Stimulated activated CD4-positive, alpha-beta T cell treated with anti-CD3 and anti-CD28 coated beads, Interleukin-2, amount 100 ng/mL, for 48 hours (primary cell): ENCODE measurements at regions not wholly inside any gene's neighbourhood (a gene's known extent, or its start where the extent isn't known, plus 50 kb on each side); places are given as distances from the start of the nearest gene placed in this dataset.
"Not testable (repeated sequence)": the region's sequence is repeated elsewhere in the genome, so short reads cannot be mapped to it uniquely, and the experiment has no call there.

Source experiments
- DNase-seq, 2 donors: peaks; one replicate each; pipeline ENCODE4 v3.0.0-alpha.2; 2020

DNA sequence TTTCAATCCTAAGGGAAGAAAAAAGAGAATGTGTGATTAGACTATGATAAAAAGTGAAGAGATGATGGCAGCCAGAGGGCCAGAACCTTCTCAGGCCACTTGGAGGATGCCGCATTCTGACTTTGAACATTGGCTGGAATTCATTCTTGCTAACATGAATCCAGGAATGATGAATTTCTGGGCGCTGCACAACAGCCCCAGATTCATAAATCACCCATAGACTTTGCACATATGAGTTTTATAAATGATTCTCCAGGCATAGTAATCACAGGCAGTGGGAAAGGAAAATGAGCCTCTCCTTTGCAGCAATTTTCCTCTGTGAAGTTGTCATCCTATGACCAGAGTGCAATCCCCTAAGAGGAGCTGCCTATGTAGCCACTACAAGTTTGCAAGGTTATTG is 555.4 kb downstream of the KCTD12 start:
- no peak for DNase-seq

DNA sequence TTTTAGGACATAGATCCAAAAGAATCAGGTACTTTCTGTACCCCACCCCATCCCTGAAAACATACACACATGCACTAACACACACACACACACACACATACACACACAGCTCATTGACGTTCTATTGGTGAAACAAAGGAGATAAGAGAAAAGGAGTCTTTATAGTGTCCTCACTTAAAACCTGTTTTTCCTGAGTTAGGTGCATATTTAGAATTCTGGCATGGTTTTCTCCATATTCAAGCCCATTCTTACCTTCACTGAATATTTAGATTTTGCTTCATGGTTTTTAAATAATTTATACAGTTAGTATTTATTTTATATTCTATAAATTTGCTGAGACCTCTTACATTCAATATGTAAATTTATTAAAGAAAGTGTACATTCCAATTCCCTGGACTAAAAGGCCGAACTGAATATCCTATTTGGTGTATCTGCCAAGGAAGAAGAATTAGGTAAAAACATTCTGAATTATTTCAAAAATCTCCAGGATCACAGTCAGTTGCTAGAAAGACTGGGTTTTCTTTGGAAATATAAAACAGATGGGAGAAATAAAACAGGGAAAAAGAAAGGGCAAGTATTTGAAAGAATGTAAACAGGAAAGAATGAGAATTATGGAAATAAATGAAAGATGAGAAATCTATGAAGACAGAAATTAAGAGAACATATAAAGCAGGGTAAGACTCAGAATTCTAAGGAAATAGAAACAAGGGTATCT is 556.2 kb downstream of the KCTD12 start:
- DNase-seq: no peak

DNA sequence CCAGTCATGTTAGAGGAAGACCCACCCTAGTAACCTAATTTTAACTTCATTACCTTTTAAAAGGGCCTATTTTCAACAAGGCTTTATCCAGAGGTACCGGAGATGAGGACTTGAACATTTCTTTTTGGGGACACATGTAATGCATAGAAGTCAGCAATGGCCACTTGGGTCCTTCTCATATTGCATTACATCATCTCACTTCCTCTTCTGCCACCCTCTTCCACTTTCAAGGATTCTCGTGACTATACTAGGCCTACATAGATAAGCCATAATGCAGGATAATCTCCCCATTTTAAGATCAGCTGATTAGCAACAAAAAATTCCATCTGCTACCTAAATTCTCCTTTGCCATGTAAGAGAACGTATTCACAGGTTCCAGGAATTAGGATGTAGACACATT is 557.2 kb downstream of the KCTD12 start:
- DNase-seq: no peak

DNA sequence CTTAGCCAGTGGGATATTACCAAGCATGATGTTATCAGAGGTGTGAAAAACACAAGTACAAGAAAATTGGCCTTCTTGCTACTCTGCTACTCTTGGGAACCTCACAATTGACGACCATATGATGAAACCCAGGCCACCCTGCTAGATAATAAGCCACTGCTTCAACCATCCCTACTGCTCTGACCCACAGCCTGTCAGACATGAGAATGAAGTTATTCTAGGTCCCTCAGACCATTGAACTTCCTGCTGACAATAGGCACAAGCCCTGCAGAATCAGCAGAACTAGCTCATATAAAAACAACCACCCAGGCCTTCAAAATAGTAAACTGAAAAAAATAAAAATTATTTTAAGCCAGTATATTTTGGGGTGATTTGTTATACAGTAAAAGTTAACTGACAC is 559.9 kb downstream of the KCTD12 start:
- DNase-seq: no peak

GRCh38 chr13:76319921-76320320 is 566.3 kb downstream of the KCTD12 start:
- DNase-seq: no peak

DNA sequence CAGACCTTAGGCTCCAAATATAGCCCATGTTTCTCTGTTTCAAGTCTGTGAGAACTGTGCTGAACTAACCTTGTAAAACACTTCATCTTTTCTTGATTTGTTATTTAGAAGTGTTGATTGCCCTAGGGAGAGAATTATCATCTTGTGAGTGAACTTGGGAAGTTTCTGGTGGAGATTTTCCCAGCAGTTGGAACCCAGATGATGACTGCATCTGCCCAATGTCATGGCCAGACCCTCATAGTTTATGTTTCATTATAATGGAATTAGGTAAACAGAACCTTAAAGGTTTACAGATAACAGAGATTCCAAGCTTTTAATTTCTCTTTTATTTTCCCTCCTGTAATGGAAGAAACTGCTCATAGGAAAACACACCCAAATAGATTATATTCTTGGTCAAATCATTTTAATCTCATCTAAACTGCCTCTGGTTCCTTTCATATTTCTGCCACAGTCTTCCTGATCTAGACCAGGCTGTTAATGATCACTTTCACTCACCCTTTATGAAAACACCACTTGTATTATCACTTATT is 569.1 kb downstream of the KCTD12 start:
- no peak for DNase-seq

GRCh38 chr13:76314495-76314894 is 571.7 kb downstream of the KCTD12 start:
- DNase-seq: no peak

DNA sequence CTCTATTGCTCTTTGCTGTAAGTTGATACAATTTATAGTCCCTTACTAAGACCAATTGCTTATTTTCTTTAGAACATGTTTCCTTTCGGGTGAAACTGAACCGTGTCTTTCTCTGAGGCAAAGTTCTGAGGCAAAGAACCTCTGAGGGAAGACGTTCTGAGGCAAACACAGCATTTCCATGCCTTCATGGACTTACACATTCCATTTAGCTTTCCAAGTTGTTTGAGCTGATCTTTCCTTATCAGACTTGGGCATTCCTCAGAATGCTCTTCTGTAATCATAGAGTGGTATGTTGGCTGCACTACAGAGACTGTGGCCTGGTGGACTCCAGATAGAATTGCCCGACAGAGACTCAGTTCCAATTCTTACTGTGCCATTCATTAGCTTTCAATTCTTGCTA is 579.1 kb downstream of the KCTD12 start:
- no peak for DNase-seq

DNA sequence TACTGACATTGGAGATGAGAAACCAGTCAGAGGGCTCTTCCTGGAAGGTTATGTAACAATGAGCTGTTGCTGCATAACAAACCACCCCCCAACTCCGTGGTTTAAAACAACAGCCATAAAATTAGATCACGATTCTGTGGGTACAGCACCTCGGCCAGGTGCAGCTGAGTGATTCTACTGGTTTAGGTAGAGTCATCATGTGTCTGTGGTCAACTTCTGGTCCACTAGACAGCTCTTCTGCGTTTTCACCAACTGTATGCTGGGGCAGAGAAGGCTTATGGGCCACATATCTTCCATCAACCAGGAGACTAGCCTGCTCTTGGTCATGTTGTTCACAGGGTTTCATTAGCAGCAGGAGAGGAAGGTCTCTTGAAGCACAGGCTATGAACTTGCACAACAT is 585.5 kb downstream of the KCTD12 start:
- no peak for DNase-seq

- no peak for DNase-seq
Measured at GRCh38 chr13:76297331-76297730, 588.9 kb downstream of the KCTD12 start.

GRCh38 chr13:76296751-76297150 is 589.5 kb downstream of the KCTD12 start:
- DNase-seq: no peak

- DNase-seq: not testable (repeated sequence)
Measured at GRCh38 chr13:76295020-76295419, 591.2 kb downstream of the KCTD12 start.

- DNase-seq: no peak
Measured at GRCh38 chr13:76293751-76294150, 592.5 kb downstream of the KCTD12 start.

- no peak for DNase-seq
Measured at GRCh38 chr13:76293346-76293745, 592.9 kb downstream of the KCTD12 start.

DNA sequence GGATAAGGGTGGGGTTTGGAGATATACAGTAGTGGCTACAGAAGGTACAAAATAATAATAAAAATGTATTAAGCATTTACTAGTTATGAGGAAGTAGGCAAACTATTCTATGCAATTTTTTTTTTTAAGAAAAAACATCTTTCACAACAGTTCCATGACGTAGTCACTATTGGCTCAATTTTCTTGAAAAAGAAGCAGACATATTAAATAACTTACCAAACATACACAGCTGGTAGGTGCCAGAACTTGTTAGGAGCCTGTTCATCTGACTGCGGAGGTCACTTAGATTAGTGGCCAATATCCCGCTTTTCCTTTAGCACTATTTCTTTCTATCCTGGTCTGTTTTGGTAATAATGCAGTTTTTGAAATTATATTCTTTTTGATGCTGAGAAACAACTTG is 593.5 kb downstream of the KCTD12 start:
- DNase-seq: no peak

DNA sequence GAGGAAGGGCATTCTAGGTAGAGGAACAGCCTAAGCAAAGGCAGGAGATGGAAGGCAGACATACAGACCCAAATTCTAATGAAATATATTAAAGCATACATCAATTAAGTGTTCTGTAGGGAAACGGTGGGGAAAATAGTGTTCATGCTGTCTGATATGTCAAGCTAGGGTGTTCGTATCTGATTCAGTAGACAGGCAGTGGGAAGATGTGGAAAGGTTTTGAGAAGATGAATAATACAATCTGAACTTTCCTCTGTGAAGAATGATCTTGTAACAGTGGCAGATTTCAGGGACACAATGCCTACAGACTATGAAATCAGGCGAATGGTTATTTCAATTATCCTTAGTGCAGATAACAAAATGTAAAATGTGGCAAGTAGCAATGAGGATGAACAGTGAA is 594.2 kb downstream of the KCTD12 start:
- no peak for DNase-seq

DNA sequence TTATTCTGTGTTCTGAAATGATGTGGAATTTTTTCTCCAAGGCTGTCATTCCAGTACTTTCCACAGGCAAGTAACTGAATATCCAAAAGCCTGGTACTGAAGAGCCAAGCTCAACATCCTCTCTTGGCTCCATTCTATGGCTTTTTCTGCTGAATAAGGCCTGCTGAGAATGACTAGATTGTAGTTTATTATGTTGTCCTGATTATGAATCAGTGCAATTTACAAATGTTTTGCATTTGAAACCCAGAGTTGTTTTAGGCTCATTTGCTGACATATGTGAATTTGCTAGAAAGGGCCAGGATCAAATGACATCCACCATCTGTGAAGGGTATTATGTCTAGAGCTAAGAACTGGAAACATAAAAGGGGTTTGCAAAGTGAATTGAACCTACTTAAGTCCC is 596.6 kb downstream of the KCTD12 start:
- no peak for DNase-seq

GRCh38 chr13:76286178-76286577 is 600.0 kb downstream of the KCTD12 start:
- no peak for DNase-seq

GRCh38 chr13:76285463-76285862 is 600.7 kb downstream of the KCTD12 start:
- no peak for DNase-seq

- not testable (repeated sequence) for DNase-seq
Measured at GRCh38 chr13:76279766-76280165, 606.4 kb downstream of the KCTD12 start.

DNA sequence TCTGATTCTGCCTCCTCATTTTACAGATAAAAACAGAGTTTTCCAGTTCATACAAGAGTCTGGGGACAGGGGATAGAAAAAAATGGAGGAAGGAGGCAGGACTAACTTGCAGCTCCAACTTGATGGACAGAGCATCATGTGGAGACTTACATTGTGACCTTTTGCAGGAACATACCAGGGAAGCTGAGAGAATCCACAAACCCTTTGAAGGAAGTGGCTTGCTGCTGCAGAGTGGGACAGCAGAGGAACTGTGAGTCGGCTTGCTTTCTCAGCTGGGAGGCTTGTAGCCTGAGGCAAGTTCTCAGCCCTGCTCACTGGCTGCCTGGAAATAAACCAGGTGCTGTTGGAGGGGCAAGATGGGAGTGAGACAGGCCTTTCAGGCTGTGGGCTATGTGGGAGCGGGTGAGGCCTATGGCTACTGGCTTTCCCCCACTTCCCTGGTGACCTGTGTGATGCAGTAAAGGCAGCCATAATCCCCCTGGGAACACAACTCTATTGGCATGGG is 614.4 kb downstream of the KCTD12 start:
- no peak for DNase-seq

DNA sequence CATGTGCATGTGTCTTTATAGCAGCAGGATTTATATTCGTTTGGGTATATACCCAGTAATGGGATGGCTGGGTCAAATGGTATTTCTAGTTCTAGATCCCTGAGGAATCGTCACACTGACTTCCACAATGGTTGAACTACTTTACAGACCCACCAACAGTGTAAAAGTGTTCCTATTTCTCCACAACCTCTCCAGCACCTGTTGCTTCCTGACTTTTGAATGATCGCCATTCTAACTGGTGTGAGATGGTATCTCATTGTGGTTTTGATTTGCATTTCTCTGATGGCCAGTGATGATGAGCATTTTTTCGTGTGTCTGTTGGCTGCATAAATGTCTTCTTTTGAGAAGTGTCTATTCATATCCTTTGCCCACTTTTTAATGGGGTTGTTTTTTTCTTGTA is 617.9 kb downstream of the KCTD12 start:
- not testable (repeated sequence) for DNase-seq

DNA sequence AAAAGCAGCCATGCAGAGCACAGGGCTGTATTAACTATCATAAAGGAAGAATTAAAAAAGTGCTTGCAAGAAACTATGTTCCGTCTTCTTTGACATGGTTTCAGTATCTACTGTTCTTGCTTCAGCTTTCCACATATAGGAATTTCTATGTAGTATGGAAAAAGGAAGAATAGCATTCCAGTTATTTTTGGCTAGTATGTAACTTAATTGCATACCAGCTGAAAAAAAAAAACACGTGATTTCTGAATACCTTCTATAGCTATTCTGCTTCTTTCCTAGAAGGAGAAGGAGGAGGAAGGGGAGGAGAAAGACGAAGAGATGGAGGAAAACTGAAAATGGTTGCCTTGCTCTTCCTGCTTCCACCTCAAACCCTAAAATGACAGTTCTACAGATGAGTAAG is 619.0 kb downstream of the KCTD12 start:
- no peak for DNase-seq

- DNase-seq: no peak
Measured at GRCh38 chr13:76266561-76266960, 619.6 kb downstream of the KCTD12 start.

DNA sequence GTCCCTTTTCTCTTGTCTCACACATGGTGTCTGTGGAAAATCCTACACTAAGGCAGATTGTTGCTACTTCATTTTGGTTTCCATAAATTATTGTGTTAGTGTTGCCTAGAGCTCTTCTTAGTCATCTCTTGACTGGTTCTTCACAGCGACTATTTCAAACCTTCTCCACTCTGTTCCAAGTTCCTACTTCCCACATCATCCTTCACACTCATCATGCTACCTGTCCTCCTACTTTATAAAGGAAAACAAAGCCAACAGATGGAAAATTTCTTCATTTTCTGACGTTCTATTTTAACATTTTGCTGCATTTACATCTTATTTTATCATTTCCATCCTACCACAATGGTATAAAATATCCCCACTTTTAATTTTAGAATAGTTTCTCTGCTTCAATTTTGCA is 614.1 kb downstream of the LMO7 start:
- no peak for DNase-seq
